ENCODE measurements at regions not wholly inside any gene's neighbourhood (a gene's known extent, or its start where the extent isn't known, plus 50 kb on each side); places are given as distances from the start of the nearest gene placed in this dataset.

- H3K4me1 ChIP-seq (ENCODE audit: insufficient read depth): peaks cover 25% of the 10 kb centered on the region
- H4K20me1 ChIP-seq (ENCODE audit: insufficient read depth): no peaks in the 10 kb centered on the region
- no peak overlapping the region for H3K4me3 ChIP-seq
- no peak overlapping the region for H2AFZ ChIP-seq
- no peak overlapping the region for H3K27ac ChIP-seq
- H3K79me2 ChIP-seq (ENCODE audit: insufficient read depth): no peaks in the 10 kb centered on the region
- no peak for TF ChIP-seq EZH2phosphoT487 (IDR thresholded peaks at IDR 0.05; ENCODE audit: insufficient read depth, low read depth)
- no peak for TF ChIP-seq EZH2 (IDR thresholded peaks at IDR 0.05; ENCODE audit: insufficient read depth, poor library complexity, severe bottlenecking)
- H3K9ac ChIP-seq: no peak overlapping the region
- no peaks in the 10 kb centered on the region for H3K9me2 ChIP-seq (ENCODE audit: insufficient read depth)
- in situ Hi-C loops (cut with MboI): no loop called here
- H3K9me3 ChIP-seq (ENCODE audit: low read depth): no peaks in the 10 kb centered on the region
- H3K27me3 ChIP-seq (replicated peaks; ENCODE audit: insufficient read depth): no peaks in the 10 kb centered on the region
- WGBS, 2 experiments (ENCODE audit: low coverage in 1 of 2, low lambda C conversion rate in 2 of 2, missing lambda C conversion rate in 2 of 2): 91 to 97% methylated on average over 2 of the region's 2 CpGs
- peaks cover 16% of the 10 kb centered on the region; the same call in 1 of the 2 replicates for H3F3A ChIP-seq (ENCODE audit: insufficient read depth)
- H3K4me2 ChIP-seq (ENCODE audit: unreplicated experiment): no peak overlapping the region
- H3K36me3 ChIP-seq (ENCODE audit: low read depth): no peaks in the 10 kb centered on the region
- DNase-seq: no peak
Measured at GRCh38 chr13:37383856-37384370, 214.7 kb downstream of the POSTN start.

- H2AFZ ChIP-seq: no peak overlapping the region
- peaks cover 25% of the 10 kb centered on the region for H3K4me1 ChIP-seq (ENCODE audit: insufficient read depth)
- 88 to 95% methylated on average over 2 of the region's 2 CpGs for WGBS, 2 experiments (ENCODE audit: low coverage in 1 of 2, low lambda C conversion rate in 2 of 2, missing lambda C conversion rate in 2 of 2)
- no peaks in the 10 kb centered on the region for H3K9me3 ChIP-seq (ENCODE audit: low read depth)
- H3K4me3 ChIP-seq: no peak overlapping the region
- in situ Hi-C loops (cut with MboI): no loop called here
- no peak for DNase-seq
- no peaks in the 10 kb centered on the region for H3K36me3 ChIP-seq (ENCODE audit: low read depth)
- TF ChIP-seq EZH2 (IDR thresholded peaks at IDR 0.05; ENCODE audit: insufficient read depth, poor library complexity, severe bottlenecking) (no peak), EZH2phosphoT487 (IDR thresholded peaks at IDR 0.05; ENCODE audit: insufficient read depth, low read depth) (no peak)
- H3K27me3 ChIP-seq (replicated peaks; ENCODE audit: insufficient read depth): no peaks in the 10 kb centered on the region
- peaks cover 16% of the 10 kb centered on the region; the same call in 1 of the 2 replicates for H3F3A ChIP-seq (ENCODE audit: insufficient read depth)
- no peak overlapping the region for H3K27ac ChIP-seq
- no peaks in the 10 kb centered on the region for H3K79me2 ChIP-seq (ENCODE audit: insufficient read depth)
- H3K9me2 ChIP-seq (ENCODE audit: insufficient read depth): no peaks in the 10 kb centered on the region
- H4K20me1 ChIP-seq (ENCODE audit: insufficient read depth): no peaks in the 10 kb centered on the region
- H3K9ac ChIP-seq: no peak overlapping the region
- H3K4me2 ChIP-seq (ENCODE audit: unreplicated experiment): no peak overlapping the region
Measured at GRCh38 chr13:37383046-37383445, 215.5 kb downstream of the POSTN start.

- Histone ChIP-seq H3K4me2 (ENCODE audit: unreplicated experiment) (no peak overlapping the region), H3K27ac (no peak overlapping the region), H3K4me1 (ENCODE audit: insufficient read depth) (peaks cover 25% of the 10 kb centered on the region), H2AFZ (peak overlapping the region; percentile 48), H3K9me2 (ENCODE audit: insufficient read depth) (no peaks in the 10 kb centered on the region), H4K20me1 (ENCODE audit: insufficient read depth) (no peaks in the 10 kb centered on the region), H3F3A (ENCODE audit: insufficient read depth) (peaks cover 16% of the 10 kb centered on the region; the same call in 1 of the 2 replicates), H3K79me2 (ENCODE audit: insufficient read depth) (no peaks in the 10 kb centered on the region), H3K36me3 (ENCODE audit: low read depth) (no peaks in the 10 kb centered on the region), H3K9me3 (ENCODE audit: low read depth) (peaks cover 3% of the 10 kb centered on the region), H3K9ac (no peak overlapping the region), H3K27me3 (replicated peaks; ENCODE audit: insufficient read depth) (no peaks in the 10 kb centered on the region), H3K4me3 (no peak overlapping the region)
- no peak for DNase-seq
- WGBS, 2 experiments (ENCODE audit: low coverage in 1 of 2, low lambda C conversion rate in 2 of 2, missing lambda C conversion rate in 2 of 2): 51 to 54% methylated on average over 2 of the region's 2 CpGs
- TF ChIP-seq EZH2 (IDR thresholded peaks at IDR 0.05; ENCODE audit: insufficient read depth, poor library complexity, severe bottlenecking) (no peak), EZH2phosphoT487 (IDR thresholded peaks at IDR 0.05; ENCODE audit: insufficient read depth, low read depth) (no peak)
- in situ Hi-C loops (cut with MboI): no loop called here
Measured at GRCh38 chr13:37382146-37382545, 216.4 kb downstream of the POSTN start.

GRCh38 chr13:37381502-37381901, 217.1 kb downstream of the POSTN start:
- no peak for TF ChIP-seq EZH2phosphoT487 (IDR thresholded peaks at IDR 0.05; ENCODE audit: insufficient read depth, low read depth)
- no peak for TF ChIP-seq EZH2 (IDR thresholded peaks at IDR 0.05; ENCODE audit: insufficient read depth, poor library complexity, severe bottlenecking)
- Histone ChIP-seq H3K27me3 (replicated peaks; ENCODE audit: insufficient read depth) (no peaks in the 10 kb centered on the region), H2AFZ (no peak overlapping the region), H3K4me3 (no peak overlapping the region), H3K79me2 (ENCODE audit: insufficient read depth) (no peaks in the 10 kb centered on the region), H3K27ac (no peak overlapping the region), H3F3A (ENCODE audit: insufficient read depth) (peaks cover 11% of the 10 kb centered on the region; the same call in 1 of the 2 replicates), H3K36me3 (ENCODE audit: low read depth) (no peaks in the 10 kb centered on the region), H3K9me2 (ENCODE audit: insufficient read depth) (no peaks in the 10 kb centered on the region), H3K4me1 (ENCODE audit: insufficient read depth) (peaks cover 18% of the 10 kb centered on the region), H3K4me2 (ENCODE audit: unreplicated experiment) (no peak overlapping the region), H4K20me1 (ENCODE audit: insufficient read depth) (no peaks in the 10 kb centered on the region), H3K9me3 (ENCODE audit: low read depth) (peaks cover 3% of the 10 kb centered on the region), H3K9ac (no peak overlapping the region)
- WGBS, 2 experiments (ENCODE audit: low coverage in 1 of 2, low lambda C conversion rate in 2 of 2, missing lambda C conversion rate in 2 of 2): 33 to 38% methylated on average over 1 of the region's 1 CpG
- in situ Hi-C loops (cut with MboI): no loop called here
- peak; percentile 8 for DNase-seq
